WERI-Rb-1 (cell line): ENCODE measurements at regions not wholly inside any gene's neighbourhood (a gene's known extent, or its start where the extent isn't known, plus 50 kb on each side); places are given as distances from the start of the nearest gene placed in this dataset.

ENCODE experiments used
- DNase-seq: peaks from one replicate; pipeline ENCODE4 v3.0.0-alpha.2; 2020
- H3K27ac ChIP-seq: fragments of 250-450 bp; sonication (Bioruptor Pico); 2 replicates; pipeline ENCODE4 v1.5.1; 2020; ENCODE audit warnings: mild to moderate bottlenecking, moderate library complexity
- H3K27me3 ChIP-seq: fragments of 250-450 bp; sonication (Bioruptor Pico); 2 replicates; pipeline ENCODE4 v1.5.1; 2021; ENCODE audit warnings: mild to moderate bottlenecking, low read depth, moderate library complexity; ENCODE audit not compliant: insufficient read depth, severe bottlenecking
- H3K36me3 ChIP-seq: fragments of 250-450 bp; sonication (Bioruptor Pico); 2 replicates; pipeline ENCODE4 v1.5.1; 2020; ENCODE audit warnings: mild to moderate bottlenecking, moderate library complexity
- H3K4me3 ChIP-seq: 2 replicates; pipeline ENCODE4 v1.5.1; 2011; ENCODE audit warnings: low read depth, mild to moderate bottlenecking, control low read depth, low read length
- H3K9me3 ChIP-seq: fragments of 250-450 bp; sonication (Bioruptor Pico); 2 replicates; pipeline ENCODE4 v1.5.1; 2021; ENCODE audit warnings: mild to moderate bottlenecking, moderate library complexity; ENCODE audit not compliant: severe bottlenecking
- TF ChIP-seq, protein P1 (sequence below): IDR thresholded peaks from 2 replicates; pipeline ENCODE4 v1.5.1; 2011; ENCODE audit warnings: low read depth, mild to moderate bottlenecking, control low read depth, inconsistent platforms, low read length

GRCh38 chr3:66585520-66586095, 84.8 kb upstream of the LRIG1 start:
- no peak for DNase-seq
- Histone ChIP-seq H3K36me3 (no peaks in the 10 kb centered on the region), H3K27ac (no peak overlapping the region), H3K27me3 (no peaks in the 10 kb centered on the region), H3K4me3 (no peak overlapping the region), H3K9me3 (no peaks in the 10 kb centered on the region)
- TF ChIP-seq, protein P1, sequence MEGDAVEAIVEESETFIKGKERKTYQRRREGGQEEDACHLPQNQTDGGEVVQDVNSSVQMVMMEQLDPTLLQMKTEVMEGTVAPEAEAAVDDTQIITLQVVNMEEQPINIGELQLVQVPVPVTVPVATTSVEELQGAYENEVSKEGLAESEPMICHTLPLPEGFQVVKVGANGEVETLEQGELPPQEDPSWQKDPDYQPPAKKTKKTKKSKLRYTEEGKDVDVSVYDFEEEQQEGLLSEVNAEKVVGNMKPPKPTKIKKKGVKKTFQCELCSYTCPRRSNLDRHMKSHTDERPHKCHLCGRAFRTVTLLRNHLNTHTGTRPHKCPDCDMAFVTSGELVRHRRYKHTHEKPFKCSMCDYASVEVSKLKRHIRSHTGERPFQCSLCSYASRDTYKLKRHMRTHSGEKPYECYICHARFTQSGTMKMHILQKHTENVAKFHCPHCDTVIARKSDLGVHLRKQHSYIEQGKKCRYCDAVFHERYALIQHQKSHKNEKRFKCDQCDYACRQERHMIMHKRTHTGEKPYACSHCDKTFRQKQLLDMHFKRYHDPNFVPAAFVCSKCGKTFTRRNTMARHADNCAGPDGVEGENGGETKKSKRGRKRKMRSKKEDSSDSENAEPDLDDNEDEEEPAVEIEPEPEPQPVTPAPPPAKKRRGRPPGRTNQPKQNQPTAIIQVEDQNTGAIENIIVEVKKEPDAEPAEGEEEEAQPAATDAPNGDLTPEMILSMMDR, result no peak

DNA sequence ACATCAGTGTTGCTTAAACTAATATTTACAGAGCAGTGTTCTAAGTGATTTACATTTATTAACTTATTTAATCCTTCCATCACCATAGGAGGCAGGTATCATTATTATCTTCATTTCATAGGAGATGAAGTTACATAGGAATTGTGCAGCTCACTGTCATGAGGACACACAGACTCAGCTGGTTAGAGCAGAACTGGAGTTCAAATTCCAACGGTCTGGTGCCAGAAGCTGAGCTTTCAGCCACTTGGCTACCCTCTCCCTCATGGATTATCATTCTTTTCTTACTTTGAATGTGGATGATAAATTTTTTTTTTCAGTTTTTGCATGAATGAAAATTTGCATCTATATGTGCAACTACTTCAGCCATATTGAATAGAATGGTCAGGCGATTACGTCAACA, 86.0 kb upstream of the LRIG1 start:
- Histone ChIP-seq H3K9me3 (no peaks in the 10 kb centered on the region), H3K4me3 (no peak overlapping the region), H3K27me3 (no peaks in the 10 kb centered on the region), H3K27ac (no peak overlapping the region), H3K36me3 (no peaks in the 10 kb centered on the region)
- TF ChIP-seq, protein P1, result no peak
- DNase-seq, result no peak

- no peak overlapping the region for H3K27ac ChIP-seq
- TF ChIP-seq, protein P1, result no peak
- no peaks in the 10 kb centered on the region for H3K27me3 ChIP-seq
- H3K36me3 ChIP-seq, result no peaks in the 10 kb centered on the region
- no peak for DNase-seq
- H3K4me3 ChIP-seq, result no peak overlapping the region
- no peaks in the 10 kb centered on the region for H3K9me3 ChIP-seq
Measured at GRCh38 chr3:66588340-66588847, 87.6 kb upstream of the LRIG1 start.

GRCh38 chr3:66592016-66592761, 91.4 kb upstream of the LRIG1 start:
- Histone ChIP-seq H3K27me3 (no peaks in the 10 kb centered on the region), H3K36me3 (no peaks in the 10 kb centered on the region), H3K27ac (no peak overlapping the region), H3K4me3 (no peak overlapping the region), H3K9me3 (no peaks in the 10 kb centered on the region)
- TF ChIP-seq, protein P1, result no peak
- DNase-seq, result no peak

DNA sequence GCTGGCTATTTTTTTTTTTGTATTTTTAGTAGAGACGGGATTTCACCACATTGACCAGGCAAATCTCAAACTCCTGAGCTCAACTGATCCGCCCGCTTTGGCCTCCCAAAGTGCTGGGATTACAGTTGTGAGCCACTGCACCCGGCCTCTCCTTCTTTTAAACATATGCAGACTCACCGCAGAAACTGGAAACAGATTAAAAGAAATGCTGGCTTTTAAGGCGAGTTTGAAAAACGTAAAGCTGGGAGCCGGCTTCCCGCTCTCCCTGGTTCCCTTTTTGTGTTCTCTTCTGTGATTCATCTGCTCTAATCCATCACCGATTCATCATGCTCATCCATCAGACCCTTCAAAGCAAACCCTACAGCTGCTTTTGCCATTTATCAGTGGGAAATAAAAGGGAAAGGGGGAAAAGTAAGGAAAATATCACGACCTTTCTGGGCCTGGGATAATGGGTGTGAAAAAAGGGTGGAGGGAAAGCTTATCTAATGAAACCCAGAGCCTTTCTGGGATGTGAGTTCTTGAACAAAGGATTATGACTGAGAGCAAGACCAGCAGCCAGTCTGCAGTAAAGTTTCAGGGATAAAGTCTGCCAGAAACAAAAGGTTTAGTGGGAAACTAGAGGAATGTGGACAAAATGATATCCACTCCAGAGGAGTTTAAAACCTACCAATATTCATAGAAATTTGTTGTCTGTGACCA, 92.3 kb upstream of the LRIG1 start:
- Histone ChIP-seq H3K27me3 (no peaks in the 10 kb centered on the region), H3K4me3 (no peak overlapping the region), H3K27ac (no peak overlapping the region), H3K9me3 (no peaks in the 10 kb centered on the region), H3K36me3 (no peaks in the 10 kb centered on the region)
- TF ChIP-seq, protein P1, result no peak
- DNase-seq, result no peak
